Endometrial microvascular endothelial cells (primary cell): ENCODE measurements at regions not wholly inside any gene's neighbourhood (a gene's known extent, or its start where the extent isn't known, plus 50 kb on each side); places are given as distances from the start of the nearest gene placed in this dataset.

Experiments used
- in situ Hi-C: cut with HindIII; loops from 2 replicates; pipeline ENCODE4 v1.10.0; 2017; ENCODE audit warnings: low sequenced_read_pairs, low pct_unique_long_range_greater_than_20kb; ENCODE audit errors: inconsistent ontology term

DNA sequence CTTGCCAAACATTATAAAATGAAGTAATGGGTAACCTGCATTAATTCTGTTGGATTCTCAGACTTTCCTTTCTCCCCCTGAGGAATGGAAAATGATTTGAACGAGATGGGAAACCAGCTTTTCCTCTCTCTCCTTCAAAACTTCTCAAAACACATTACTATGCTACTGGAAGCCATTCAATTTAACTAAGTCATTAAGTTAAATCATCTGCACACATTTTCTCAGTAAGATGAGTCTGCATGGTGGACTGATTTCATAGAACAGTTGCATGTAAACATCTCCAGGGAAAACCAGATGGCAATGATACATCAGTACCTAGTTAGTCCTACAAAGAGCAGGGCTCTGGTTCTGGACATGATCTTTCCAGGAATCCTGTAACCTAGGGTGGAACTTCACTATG is 59.9 kb downstream of the BMP4 start:
- in situ Hi-C loops, result no loop called here

DNA sequence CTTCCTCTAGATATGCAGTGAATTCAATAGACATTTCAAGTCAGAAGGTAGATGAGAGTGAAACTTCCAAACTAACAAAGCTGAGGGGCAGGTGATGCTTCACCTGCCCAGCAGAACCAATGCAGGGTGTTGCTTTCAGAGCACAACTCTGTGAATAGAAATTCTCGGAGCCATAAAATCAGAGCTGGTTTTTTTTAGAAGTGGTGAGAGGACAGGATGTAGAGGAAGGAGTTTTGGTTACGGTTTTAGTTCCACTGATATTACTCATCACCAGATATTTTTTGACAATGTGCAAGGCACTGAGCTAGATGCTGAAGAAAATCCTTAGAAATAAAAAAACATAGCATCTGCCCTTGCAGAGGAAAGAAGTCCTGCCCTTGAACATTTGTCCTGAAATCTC is 62.2 kb downstream of the BMP4 start:
- in situ Hi-C loops, result no loop called here

DNA sequence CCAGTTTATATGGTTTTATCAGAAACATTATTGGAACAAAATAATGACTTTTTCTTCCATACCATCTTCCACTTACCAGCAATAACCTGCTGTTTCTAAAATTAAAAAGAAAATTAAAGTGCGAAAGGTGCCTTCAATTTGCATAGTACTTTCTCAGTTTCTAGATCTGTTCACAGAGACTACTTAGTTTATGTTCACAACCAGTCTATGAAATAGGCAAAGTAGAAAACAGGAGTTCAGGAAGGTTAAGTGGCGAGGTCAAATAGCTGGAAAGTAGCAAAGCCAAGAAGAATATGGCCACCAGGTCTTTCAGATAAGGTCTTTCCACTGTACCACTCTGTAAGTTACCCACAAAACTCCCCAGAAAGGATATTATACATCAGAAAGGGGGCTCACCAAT is 63.3 kb downstream of the BMP4 start:
- in situ Hi-C loops, result no loop called here

DNA sequence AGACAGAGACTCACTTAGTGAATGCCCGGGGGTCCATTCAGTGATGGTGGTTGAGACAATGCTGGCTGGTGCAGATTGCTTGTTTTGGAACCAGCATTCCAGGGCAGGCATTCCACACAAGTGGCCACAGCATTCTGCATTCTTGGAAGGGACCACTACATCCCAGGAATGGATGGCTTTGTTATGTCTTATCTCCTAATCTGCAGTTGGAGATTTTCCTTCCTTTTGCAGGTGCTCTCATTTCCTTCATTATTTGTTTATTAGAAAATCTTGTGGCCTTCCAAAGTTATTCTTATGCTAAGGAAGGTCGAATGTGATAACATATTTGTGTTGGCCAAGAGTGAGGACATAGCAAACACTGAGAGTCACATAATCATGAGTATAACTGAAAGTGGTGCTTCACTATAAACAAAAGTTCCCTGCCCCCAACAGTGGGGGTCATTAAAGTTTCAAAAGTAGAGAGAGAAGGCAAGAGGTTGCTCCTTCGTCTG is 66.0 kb downstream of the BMP4 start:
- in situ Hi-C loops, result no loop called here

GRCh38 chr14:53888535-53889386 is 67.9 kb downstream of the BMP4 start:
- in situ Hi-C loops, result no loop called here

GRCh38 chr14:53885136-53885640 is 71.4 kb downstream of the BMP4 start:
- in situ Hi-C loops, result no loop called here

GRCh38 chr14:53884601-53885000 is 72.0 kb downstream of the BMP4 start:
- in situ Hi-C loops, result no loop called here

GRCh38 chr14:53883739-53884138 is 72.9 kb downstream of the BMP4 start:
- in situ Hi-C loops, result no loop called here

GRCh38 chr14:53882684-53883083 is 73.9 kb downstream of the BMP4 start:
- in situ Hi-C loops, result no loop called here

GRCh38 chr14:53881921-53882320 is 74.7 kb downstream of the BMP4 start:
- in situ Hi-C loops, result no loop called here

DNA sequence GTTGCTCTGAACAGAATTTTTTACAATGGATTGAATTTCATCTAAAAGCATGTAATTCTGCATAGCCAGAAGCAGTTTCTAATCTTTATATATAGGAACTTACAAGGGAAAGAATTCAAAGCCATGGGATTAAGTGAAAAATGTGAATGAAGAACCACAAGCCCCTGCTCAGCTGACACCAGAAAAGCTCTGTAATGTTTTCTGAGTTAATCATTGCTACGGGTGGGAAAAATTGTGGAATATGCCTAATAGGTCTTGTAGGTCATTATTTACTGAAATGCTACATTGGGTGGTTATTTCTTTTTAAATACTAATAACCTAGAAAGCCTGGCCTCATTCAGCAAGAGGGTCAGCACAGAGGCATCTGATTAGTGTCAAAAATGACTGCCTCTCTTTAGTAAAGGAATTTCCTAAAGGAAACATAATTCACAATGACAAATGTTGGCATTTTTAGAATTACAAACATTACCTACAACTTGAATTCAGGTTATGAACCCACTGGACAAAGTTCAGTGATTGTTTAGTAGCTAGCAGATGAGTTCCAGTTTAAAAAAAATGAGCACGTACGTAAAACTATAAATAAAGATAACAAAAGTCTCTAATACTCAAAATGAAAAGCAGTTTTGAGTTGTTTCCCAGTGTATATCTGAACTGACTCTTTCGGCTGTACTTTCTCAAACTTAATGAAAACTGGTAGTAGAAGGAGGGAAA is 75.3 kb downstream of the BMP4 start:
- in situ Hi-C loops, result no loop called here

DNA sequence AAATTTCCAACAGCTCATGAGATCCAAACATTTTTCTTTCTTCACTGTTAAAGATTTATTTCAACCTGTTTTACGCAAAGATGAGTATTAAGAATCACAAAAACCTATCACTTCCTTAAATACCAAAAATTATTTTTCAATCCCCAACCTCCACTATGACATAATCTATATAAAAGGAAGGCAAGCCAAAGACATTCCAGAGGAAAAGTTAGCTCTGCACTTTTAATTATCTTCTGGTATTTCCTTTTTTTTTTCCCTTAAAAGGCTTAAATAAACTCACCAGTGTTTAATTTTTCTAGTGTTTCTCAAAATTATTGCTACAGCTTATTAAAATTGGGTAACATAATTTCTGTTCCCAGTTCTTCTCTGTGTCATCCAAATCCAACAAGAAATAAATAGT is 75.9 kb downstream of the BMP4 start:
- in situ Hi-C loops, result no loop called here

- in situ Hi-C loops, result no loop called here
These were observed 76.9 kb downstream of the BMP4 start for GRCh38 chr14:53879747-53880146.

GRCh38 chr14:53879022-53879686 is 77.5 kb downstream of the BMP4 start:
- in situ Hi-C loops, result no loop called here

DNA sequence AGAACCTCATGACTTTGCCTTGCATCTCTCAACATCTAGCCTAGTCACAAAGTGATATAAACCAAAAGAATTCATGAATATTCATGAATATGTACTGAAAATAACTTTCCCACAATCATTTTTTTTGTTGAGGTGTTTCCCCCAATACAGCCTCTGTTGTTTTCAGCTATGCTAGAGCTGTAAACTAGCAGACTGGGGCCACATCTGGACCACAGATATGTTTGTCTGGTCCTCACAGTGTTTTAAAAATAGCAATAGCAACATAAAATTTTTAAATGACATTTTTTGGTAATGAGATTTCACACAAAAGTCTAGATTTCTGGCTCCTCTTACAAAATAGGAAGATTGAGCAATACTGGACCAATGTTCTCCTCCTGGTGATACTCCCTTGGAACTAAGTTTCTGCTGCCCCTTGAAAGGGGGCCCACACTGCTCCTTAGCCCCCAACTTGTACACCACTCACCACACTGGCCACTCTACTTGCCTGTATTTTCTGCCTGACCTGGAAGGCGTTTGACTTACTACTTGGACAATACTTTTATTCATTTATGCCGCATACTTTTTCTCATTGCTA is 81.2 kb downstream of the BMP4 start:
- in situ Hi-C loops, result no loop called here

- in situ Hi-C loops, result no loop called here
These were observed 81.9 kb downstream of the BMP4 start for GRCh38 chr14:53874704-53875103.

- in situ Hi-C loops, result no loop called here
These were observed 83.9 kb downstream of the BMP4 start for GRCh38 chr14:53872681-53873089.

DNA sequence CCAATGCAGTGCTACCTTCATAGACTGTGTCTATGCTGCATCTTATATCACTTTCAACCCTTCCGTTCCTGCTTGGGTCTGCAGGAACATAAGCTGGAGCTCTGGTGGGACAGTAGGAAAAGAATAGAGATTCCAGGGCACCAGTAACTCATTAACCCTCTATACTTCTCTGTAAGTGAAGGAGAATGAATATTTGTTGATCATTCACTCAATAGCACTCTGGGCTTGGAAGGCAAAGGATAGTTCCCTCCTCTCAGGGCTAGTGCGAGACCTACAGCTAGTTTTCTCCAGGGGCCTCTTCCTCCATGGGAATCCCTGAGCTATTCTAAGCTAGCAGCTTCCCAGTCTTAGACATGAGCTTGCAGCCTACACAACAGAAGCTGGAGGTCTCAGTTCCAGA is 84.7 kb downstream of the BMP4 start:
- in situ Hi-C loops, result no loop called here

- in situ Hi-C loops, result no loop called here
These were observed 85.6 kb downstream of the BMP4 start for GRCh38 chr14:53871011-53871410.
